Thyroid gland (tissue), 4 donors: ENCODE measurements at regions not wholly inside any gene's neighbourhood (a gene's known extent, or its start where the extent isn't known, plus 50 kb on each side); places are given as distances from the start of the nearest gene placed in this dataset.

Experiments used
- POLR2A ChIP-seq, 2 donors: fragments of 450-650 bp; IDR thresholded peaks; one replicate each; pipeline ENCODE4 v1.6.1; 2017; ENCODE audit warnings: antibody characterized with exemption in 2 of 2, mild to moderate bottlenecking in 2 of 2, moderate library complexity in 1 of 2
- TF ChIP-seq, protein P1 (sequence below), 6 experiments: fragments of 200-600 bp in 3 of 6; fragments of 450-650 bp in 3 of 6; sonication (generic) in 3 of 6; IDR thresholded peaks; one replicate each; pipeline ENCODE4 v1.5.1; 2016 to 2019; ENCODE audit warnings: antibody characterized with exemption in 6 of 6, mild to moderate bottlenecking in 2 of 6, inconsistent platforms in 1 of 6, moderate library complexity in 1 of 6

DNA sequence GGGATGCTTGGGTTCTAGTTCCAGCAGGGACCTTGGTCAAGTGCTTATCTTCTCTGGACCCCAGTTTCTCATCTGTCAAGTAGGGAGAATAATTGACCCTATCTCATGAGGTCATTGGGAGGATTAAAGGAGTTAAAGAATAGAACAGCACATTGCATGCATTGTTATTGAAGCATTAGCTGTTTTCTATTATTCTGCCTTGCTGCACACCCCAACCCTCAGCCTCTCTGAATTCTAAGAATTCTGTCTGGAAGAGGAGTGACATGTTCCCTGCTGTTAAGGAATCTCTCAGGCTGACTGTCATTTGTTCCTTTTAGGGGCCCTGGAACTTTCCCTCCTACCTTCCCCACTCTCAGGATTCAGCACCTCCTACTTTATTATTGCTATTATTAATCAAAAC, 73.9 kb downstream of the NENF start:
- TF ChIP-seq, protein P1, sequence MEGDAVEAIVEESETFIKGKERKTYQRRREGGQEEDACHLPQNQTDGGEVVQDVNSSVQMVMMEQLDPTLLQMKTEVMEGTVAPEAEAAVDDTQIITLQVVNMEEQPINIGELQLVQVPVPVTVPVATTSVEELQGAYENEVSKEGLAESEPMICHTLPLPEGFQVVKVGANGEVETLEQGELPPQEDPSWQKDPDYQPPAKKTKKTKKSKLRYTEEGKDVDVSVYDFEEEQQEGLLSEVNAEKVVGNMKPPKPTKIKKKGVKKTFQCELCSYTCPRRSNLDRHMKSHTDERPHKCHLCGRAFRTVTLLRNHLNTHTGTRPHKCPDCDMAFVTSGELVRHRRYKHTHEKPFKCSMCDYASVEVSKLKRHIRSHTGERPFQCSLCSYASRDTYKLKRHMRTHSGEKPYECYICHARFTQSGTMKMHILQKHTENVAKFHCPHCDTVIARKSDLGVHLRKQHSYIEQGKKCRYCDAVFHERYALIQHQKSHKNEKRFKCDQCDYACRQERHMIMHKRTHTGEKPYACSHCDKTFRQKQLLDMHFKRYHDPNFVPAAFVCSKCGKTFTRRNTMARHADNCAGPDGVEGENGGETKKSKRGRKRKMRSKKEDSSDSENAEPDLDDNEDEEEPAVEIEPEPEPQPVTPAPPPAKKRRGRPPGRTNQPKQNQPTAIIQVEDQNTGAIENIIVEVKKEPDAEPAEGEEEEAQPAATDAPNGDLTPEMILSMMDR (IDR thresholded peaks at IDR 0.05): no peak
- no peak for TF ChIP-seq POLR2A (IDR thresholded peaks at IDR 0.05)
